Type B pancreatic cell (in vitro differentiated cells): ENCODE measurements at regions not wholly inside any gene's neighbourhood (a gene's known extent, or its start where the extent isn't known, plus 50 kb on each side); places are given as distances from the start of the nearest gene placed in this dataset.

ENCODE experiments used
- DNase-seq: peaks from one replicate; pipeline ENCODE4 v3.0.0; 2021; ENCODE audit warnings: mixed read lengths; ENCODE audit not compliant: unreplicated experiment; ENCODE audit errors: extremely low spot score
- H3K27ac Mint-ChIP-seq: 2 replicates; pipeline ENCODE4 v1.8.0; 2021; ENCODE audit warnings: mild to moderate bottlenecking, mixed read lengths
- H3K27me3 Mint-ChIP-seq: 2 replicates; pipeline ENCODE4 v1.8.0; 2021; ENCODE audit warnings: mixed read lengths
- H3K36me3 Mint-ChIP-seq: 2 replicates; pipeline ENCODE4 v1.8.0; 2021; ENCODE audit warnings: mixed read lengths
- H3K4me1 Mint-ChIP-seq: one replicate; pipeline ENCODE4 v1.8.0; 2021; ENCODE audit warnings: mixed read lengths; ENCODE audit not compliant: unreplicated experiment
- H3K4me3 Mint-ChIP-seq: 2 replicates; pipeline ENCODE4 v1.8.0; 2021; ENCODE audit warnings: mild to moderate bottlenecking, mixed read lengths
- H3K9me3 Mint-ChIP-seq: 2 replicates; pipeline ENCODE4 v1.8.0; 2021; ENCODE audit warnings: mixed read lengths
- TF ChIP-seq, protein P1 (sequence below): fragments of 200-600 bp; sonication (generic); conservative IDR thresholded peaks from 2 replicates; pipeline ENCODE4 v1.5.0; 2021; ENCODE audit warnings: antibody characterized with exemption, mild to moderate bottlenecking

- no peak for DNase-seq
- Mint-ChIP-seq H3K27ac (no peak overlapping the region), H3K9me3 (peaks cover 5% of the 10 kb centered on the region), H3K27me3 (peaks cover 23% of the 10 kb centered on the region), H3K36me3 (peaks cover 3% of the 10 kb centered on the region), H3K4me1 (peaks cover 6% of the 10 kb centered on the region), H3K4me3 (no peak overlapping the region)
- TF ChIP-seq, protein P1, sequence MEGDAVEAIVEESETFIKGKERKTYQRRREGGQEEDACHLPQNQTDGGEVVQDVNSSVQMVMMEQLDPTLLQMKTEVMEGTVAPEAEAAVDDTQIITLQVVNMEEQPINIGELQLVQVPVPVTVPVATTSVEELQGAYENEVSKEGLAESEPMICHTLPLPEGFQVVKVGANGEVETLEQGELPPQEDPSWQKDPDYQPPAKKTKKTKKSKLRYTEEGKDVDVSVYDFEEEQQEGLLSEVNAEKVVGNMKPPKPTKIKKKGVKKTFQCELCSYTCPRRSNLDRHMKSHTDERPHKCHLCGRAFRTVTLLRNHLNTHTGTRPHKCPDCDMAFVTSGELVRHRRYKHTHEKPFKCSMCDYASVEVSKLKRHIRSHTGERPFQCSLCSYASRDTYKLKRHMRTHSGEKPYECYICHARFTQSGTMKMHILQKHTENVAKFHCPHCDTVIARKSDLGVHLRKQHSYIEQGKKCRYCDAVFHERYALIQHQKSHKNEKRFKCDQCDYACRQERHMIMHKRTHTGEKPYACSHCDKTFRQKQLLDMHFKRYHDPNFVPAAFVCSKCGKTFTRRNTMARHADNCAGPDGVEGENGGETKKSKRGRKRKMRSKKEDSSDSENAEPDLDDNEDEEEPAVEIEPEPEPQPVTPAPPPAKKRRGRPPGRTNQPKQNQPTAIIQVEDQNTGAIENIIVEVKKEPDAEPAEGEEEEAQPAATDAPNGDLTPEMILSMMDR, result no peak
Observed at GRCh38 chr1:5645135-5645399, 347.2 kb downstream of the NPHP4 start.

- Mint-ChIP-seq H3K9me3 (peaks cover 5% of the 10 kb centered on the region), H3K36me3 (peaks cover 3% of the 10 kb centered on the region), H3K4me3 (no peak overlapping the region), H3K27ac (no peak overlapping the region), H3K4me1 (peaks cover 6% of the 10 kb centered on the region), H3K27me3 (peaks cover 21% of the 10 kb centered on the region)
- no peak for DNase-seq
- TF ChIP-seq, protein P1, result no peak
Observed at GRCh38 chr1:5644281-5645134, 347.7 kb downstream of the NPHP4 start.

DNA sequence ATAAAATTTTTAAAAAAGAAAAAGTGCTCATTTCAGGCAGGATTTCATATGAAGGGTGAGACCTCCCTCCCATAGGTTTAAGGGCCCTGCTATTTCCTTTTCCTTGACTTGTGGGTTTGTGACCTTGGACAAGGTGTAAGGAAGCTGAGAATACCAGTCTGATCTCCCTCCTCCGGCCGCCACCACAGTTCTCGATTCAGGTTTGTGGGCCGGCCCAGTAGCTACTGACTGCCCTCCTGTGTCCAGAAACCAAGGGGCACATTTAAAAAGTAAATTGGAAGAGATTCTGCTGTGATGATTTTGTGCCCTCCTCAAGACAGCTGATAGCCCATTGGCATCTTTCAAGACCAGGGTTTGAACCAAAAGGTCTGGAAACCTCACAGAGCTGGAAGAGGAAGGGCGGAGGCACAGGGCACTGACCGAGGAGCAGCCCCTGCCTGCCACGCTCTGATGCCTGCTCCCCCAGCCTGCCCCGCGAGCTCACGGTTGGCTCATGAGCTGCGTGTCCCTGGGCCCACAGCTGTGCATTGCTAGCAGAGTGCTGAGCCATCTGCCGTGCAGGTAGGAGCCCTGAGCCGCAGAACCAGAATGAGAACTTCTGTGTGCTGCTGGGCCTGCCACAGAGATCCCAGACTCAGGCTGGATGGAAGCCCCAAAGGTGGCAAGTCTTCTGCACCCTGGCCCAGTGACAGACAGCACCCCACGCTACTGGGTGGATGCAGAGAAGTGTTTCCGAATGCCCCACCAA lies 348.7 kb downstream of the NPHP4 start:
- peaks cover 5% of the 10 kb centered on the region for H3K9me3 Mint-ChIP-seq
- H3K36me3 Mint-ChIP-seq, result no peaks in the 10 kb centered on the region
- TF ChIP-seq, protein P1, result no peak
- H3K27ac Mint-ChIP-seq, result no peak overlapping the region
- peaks cover 15% of the 10 kb centered on the region for H3K27me3 Mint-ChIP-seq
- H3K4me1 Mint-ChIP-seq, result peaks cover 6% of the 10 kb centered on the region
- DNase-seq, result no peak
- no peak overlapping the region for H3K4me3 Mint-ChIP-seq

- H3K9me3 Mint-ChIP-seq, result peaks cover 5% of the 10 kb centered on the region
- no peak overlapping the region for H3K4me3 Mint-ChIP-seq
- no peak for DNase-seq
- no peaks in the 10 kb centered on the region for H3K4me1 Mint-ChIP-seq
- no peaks in the 10 kb centered on the region for H3K36me3 Mint-ChIP-seq
- H3K27ac Mint-ChIP-seq, result no peak overlapping the region
- TF ChIP-seq, protein P1, result peak; percentile 58
- peaks cover 13% of the 10 kb centered on the region for H3K27me3 Mint-ChIP-seq
Observed at GRCh38 chr1:5640845-5641244, 351.4 kb downstream of the NPHP4 start.

DNA sequence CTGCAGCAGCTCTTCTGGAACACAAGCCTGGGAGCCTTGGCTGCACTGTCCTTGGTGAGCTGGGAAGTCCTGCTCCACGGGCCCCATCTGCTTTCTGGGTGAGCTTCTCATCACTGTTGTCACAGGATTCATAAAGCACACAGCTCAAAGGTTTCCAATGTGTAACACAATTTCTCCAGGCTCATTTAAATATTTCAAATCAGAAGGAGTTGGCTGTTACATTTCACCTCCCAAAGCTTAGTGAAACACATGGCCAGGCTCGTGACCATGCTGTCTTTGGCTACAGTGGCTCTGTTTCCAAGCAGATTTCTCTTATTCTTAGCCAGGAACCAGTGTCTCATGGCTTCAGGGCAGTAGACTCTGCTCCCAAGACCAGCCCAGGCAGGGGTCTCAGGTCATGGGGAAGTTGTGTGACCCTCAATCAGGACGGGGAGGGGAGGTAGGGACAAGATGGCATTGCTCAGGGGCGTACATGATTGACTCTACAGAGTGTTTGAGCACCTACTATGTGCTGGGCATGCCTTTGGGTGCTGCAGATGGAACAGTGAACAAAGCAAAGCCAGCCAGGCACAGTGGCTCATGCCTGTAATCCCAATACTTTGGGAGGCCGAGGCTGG lies 353.0 kb downstream of the NPHP4 start:
- DNase-seq, result no peak
- Mint-ChIP-seq H3K27ac (no peak overlapping the region), H3K4me1 (no peaks in the 10 kb centered on the region), H3K9me3 (peaks cover 5% of the 10 kb centered on the region), H3K36me3 (no peaks in the 10 kb centered on the region), H3K27me3 (peaks cover 13% of the 10 kb centered on the region), H3K4me3 (no peak overlapping the region)
- TF ChIP-seq, protein P1, result no peak
